ENCODE measurements at regions not wholly inside any gene's neighbourhood (a gene's known extent, or its start where the extent isn't known, plus 50 kb on each side); places are given as distances from the start of the nearest gene placed in this dataset.

DNA sequence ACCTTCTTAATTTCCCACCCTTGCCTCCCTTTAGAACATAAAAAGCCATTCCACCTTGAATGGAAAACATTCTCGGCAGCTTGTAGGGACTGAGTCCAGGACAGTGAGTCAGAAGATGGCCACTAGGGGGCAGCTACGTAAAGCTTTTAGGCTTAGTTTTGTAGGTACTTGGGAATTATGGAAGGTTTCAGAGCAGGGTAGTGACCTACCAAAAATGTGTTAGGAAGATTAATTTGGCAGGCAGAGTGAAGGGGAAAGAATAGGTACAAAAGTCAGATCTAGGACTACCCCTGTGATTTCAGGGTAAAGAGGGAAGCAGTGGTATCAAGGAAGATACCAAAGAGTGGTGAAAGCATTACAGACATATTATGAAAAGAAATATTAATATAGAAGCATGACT lies 198.4 kb downstream of the NDFIP2 start:
- H3K4me3 ChIP-seq (ENCODE audit: low read depth, low read length) = no peak overlapping the region
- peak; percentile 77 for TF ChIP-seq CTCF (IDR thresholded peaks at IDR 0.05; ENCODE audit: low read depth, low read length)

DNA sequence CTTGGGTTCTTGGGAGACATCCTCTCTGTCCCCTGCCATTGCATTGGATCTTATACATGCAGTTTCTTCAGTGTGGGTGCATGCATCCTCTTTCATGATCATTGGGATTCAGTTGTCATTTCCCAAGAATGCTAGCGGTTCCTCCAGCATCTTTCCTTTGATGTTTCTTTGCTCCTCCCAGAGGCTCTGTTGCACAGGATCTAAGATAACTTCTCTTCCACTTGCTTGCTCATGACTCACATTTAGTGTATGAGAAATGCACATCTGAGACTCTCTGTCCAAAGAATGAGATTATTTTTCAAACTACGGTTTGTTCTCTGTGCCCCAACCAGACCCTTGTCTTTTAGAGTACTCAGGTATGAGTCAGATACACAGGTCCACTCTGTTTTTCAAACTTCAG lies 197.1 kb downstream of the NDFIP2 start:
- no peak overlapping the region for H3K4me3 ChIP-seq (ENCODE audit: low read depth, low read length)
- no peak for TF ChIP-seq CTCF (IDR thresholded peaks at IDR 0.05; ENCODE audit: low read depth, low read length)

DNA sequence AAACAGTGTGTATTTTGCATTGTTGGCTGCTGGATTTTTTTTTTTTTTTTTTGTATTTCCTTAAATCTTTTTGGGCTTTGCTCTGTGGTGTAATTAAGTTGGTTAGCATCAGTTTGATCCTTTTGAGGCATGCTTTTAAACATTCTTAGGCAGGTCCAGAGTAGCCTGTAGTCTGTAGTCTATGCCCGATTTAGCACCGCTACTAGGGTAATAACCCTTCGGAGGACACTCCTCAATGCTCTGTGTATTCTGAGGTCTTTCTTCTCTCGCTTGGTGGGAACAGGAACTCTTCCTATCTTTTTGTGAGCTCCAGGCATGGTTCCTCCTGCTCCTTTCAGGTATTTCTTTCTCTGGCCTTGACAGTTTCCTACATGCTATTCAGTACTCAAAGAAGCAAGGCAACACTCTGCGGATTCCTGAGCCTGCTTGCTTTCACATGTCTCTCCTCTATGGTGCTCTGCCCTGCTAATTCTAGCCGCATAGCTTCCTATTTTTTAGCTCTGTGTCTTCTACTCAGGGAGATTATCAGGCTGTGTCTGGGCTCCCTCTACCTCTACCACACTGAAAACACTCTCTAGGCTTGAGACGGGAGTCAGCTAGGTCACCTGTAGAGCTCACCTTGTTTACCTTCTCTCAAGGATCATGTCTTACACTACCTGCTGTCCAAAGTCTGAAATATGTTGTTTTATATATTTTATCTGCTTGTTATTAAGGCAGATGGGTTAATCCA lies 195.1 kb downstream of the NDFIP2 start:
- TF ChIP-seq CTCF (IDR thresholded peaks at IDR 0.05; ENCODE audit: low read depth, low read length) = no peak
- no peak overlapping the region for H3K4me3 ChIP-seq (ENCODE audit: low read depth, low read length)

- TF ChIP-seq CTCF (IDR thresholded peaks at IDR 0.05; ENCODE audit: low read depth, low read length) = no peak
- H3K4me3 ChIP-seq (ENCODE audit: low read depth, low read length) = no peak overlapping the region
These were observed 194.0 kb downstream of the NDFIP2 start for GRCh38 chr13:79674765-79675515.

DNA sequence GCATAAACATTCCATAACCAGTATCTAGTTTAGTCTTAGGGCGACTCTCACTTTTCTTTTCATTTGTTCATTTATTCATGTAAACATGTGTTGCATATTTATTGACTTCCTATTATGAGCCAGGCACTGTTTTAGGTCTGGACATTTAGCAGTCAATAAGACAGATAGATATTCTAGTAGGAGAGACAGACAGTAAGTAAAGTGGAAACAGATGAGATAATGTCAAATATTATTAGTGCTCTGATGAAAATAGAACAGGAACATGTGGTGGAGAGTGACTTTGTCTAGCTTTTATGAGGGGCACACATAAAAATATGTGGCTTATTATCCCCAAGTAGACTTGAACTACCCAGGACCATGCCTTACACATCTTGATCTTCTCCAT lies 193.0 kb downstream of the NDFIP2 start:
- no peak for TF ChIP-seq CTCF (IDR thresholded peaks at IDR 0.05; ENCODE audit: low read depth, low read length)
- no peak overlapping the region for H3K4me3 ChIP-seq (ENCODE audit: low read depth, low read length)

GRCh38 chr13:79673310-79673992 lies 192.5 kb downstream of the NDFIP2 start:
- no peak overlapping the region for H3K4me3 ChIP-seq (ENCODE audit: low read depth, low read length)

More at GRCh38 chr13:79673310-79673992, 192.5 kb downstream of the NDFIP2 start:
- no peak for TF ChIP-seq CTCF (IDR thresholded peaks at IDR 0.05; ENCODE audit: low read depth, low read length)

Data from WI38 (cell line).